ENCODE measurements at regions not wholly inside any gene's neighbourhood (a gene's known extent, or its start where the extent isn't known, plus 50 kb on each side); places are given as distances from the start of the nearest gene placed in this dataset.

DNA sequence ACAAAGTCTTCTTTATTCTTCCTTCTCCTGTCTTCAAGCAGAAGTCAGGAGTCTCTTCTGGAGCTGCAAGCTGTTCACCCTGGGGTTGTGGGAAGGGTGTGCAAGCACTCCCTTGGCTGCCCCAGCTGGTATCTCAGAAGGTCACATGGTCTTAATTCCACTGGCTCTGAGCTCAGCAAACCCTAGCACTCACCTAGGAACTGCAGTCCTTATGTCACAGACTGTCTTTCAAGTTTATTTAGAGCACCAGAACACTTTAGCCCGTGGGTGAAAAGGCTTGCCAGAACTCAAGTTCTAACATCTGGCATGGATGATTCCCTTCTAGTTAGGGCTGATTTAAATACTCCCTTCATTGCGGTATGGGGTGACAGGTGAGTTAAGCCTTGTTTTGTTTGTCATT is 379.0 kb downstream of the CCER1 start:
- ChIA-PET CTCF (no interaction called here), POLR2A (no interaction called here), RAD21 (ENCODE audit: unreplicated experiment) (no interaction called here), SMC1A (ENCODE audit: uncharacterized antibody, unreplicated experiment) (no interaction called here)
- H2AFZ ChIP-seq (ENCODE audit: control insufficient read depth, low read depth, low read length), result no peak overlapping the region
- DNase-seq (ENCODE audit: low read depth, low spot score) (no peak), ATAC-seq (no peak), FAIRE-seq (no peak)
- TF ChIP-seq, protein P1, sequence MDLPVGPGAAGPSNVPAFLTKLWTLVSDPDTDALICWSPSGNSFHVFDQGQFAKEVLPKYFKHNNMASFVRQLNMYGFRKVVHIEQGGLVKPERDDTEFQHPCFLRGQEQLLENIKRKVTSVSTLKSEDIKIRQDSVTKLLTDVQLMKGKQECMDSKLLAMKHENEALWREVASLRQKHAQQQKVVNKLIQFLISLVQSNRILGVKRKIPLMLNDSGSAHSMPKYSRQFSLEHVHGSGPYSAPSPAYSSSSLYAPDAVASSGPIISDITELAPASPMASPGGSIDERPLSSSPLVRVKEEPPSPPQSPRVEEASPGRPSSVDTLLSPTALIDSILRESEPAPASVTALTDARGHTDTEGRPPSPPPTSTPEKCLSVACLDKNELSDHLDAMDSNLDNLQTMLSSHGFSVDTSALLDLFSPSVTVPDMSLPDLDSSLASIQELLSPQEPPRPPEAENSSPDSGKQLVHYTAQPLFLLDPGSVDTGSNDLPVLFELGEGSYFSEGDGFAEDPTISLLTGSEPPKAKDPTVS (IDR thresholded peaks at IDR 0.05; ENCODE audit: low read depth, low read length), result no peak
- TF ChIP-seq JUNB (IDR thresholded peaks at IDR 0.05) (no peak), SMC3 (IDR thresholded peaks at IDR 0.05; ENCODE audit: borderline replicate concordance, low read length) (no peak), PAX8 (IDR thresholded peaks at IDR 0.05) (no peak), EZH2 (IDR thresholded peaks at IDR 0.05; ENCODE audit: borderline replicate concordance, control insufficient read depth, low read depth, low read length) (no peak), MXI1 (IDR thresholded peaks at IDR 0.05; ENCODE audit: low read depth, low read length) (no peak), RB1 (IDR thresholded peaks at IDR 0.05; ENCODE audit: borderline replicate concordance) (no peak), ETV6 (conservative IDR thresholded peaks at IDR 0.05 in 1 of 2, IDR thresholded peaks at IDR 0.05 in 1 of 2; ENCODE audit: borderline replicate concordance in 1 of 2, low read depth in 1 of 2) (no peak), FOXM1 (IDR thresholded peaks at IDR 0.05; ENCODE audit: low read depth, low read length) (no peak), CREM (IDR thresholded peaks at IDR 0.05; ENCODE audit: low read depth) (no peak), GABPA (IDR thresholded peaks at IDR 0.05; ENCODE audit: low read depth) (no peak), SRF (IDR thresholded peaks at IDR 0.05; ENCODE audit: low read depth in 2 of 2, low read length in 2 of 2) (no peak)
- H3K9me3 ChIP-seq (replicated peaks; ENCODE audit: control insufficient read depth, insufficient read depth, low read length), result no peaks in the 10 kb centered on the region
- H3K79me2 ChIP-seq (ENCODE audit: control insufficient read depth, insufficient read depth, low read length), result no peaks in the 10 kb centered on the region
- H3K9ac ChIP-seq (ENCODE audit: control insufficient read depth, insufficient read depth, low read length), result no peak overlapping the region
- in situ Hi-C loops (cut with MboI) (no loop called here), intact Hi-C loops (cut with micrococcal nuclease; ENCODE audit: unreplicated experiment) (no loop called here)
- WGBS (ENCODE audit: insufficient coverage, insufficient replicate concordance, low lambda C conversion rate, missing lambda C conversion rate), result 44% methylated on average over 2 of the region's 2 CpGs
- H3K27ac ChIP-seq (ENCODE audit: control insufficient read depth, insufficient read depth), result no peak overlapping the region
- BruUV-seq (replicated peaks), result no TSS peak
- H3K4me2 ChIP-seq (ENCODE audit: control insufficient read depth, insufficient read depth), result no peak overlapping the region
- H3K36me3 ChIP-seq (ENCODE audit: control insufficient read depth in 2 of 2, insufficient read depth in 2 of 2, low read length in 1 of 2), result no peaks in the 10 kb centered on the region
- H4K20me1 ChIP-seq (ENCODE audit: control insufficient read depth, insufficient read depth), result no peaks in the 10 kb centered on the region
- no peaks in the 10 kb centered on the region for H3K4me1 ChIP-seq (ENCODE audit: control insufficient read depth, insufficient read depth, low read length)
- no peak overlapping the region for H3K4me3 ChIP-seq
- H3K27me3 ChIP-seq (replicated peaks in 1 of 2; ENCODE audit: control insufficient read depth in 2 of 2, insufficient read depth in 2 of 2, low read length in 1 of 2), result no peaks in the 10 kb centered on the region

Measured in GM12878 (cell line).